Sigmoid colon (tissue), 4 donors: ENCODE measurements at regions not wholly inside any gene's neighbourhood (a gene's known extent, or its start where the extent isn't known, plus 50 kb on each side); places are given as distances from the start of the nearest gene placed in this dataset.

Experiments
- CTCF ChIP-seq, 4 experiments: fragments of 450-650 bp in 3 of 4; fragments of 200-600 bp in 1 of 4; IDR thresholded peaks; one replicate each; pipeline ENCODE4 v1.5.1; 2016 to 2019; ENCODE audit warnings: antibody characterized with exemption in 4 of 4, mild to moderate bottlenecking in 3 of 4, moderate library complexity in 2 of 4
- EP300 ChIP-seq, 4 donors: sonication (generic); formaldehyde crosslinking; IDR thresholded peaks; one replicate each; pipeline ENCODE4 v1.6.1; 2017; ENCODE audit warnings: antibody characterized with exemption in 4 of 4

- no peak for TF ChIP-seq CTCF (IDR thresholded peaks at IDR 0.05)
- no peak for TF ChIP-seq EP300 (IDR thresholded peaks at IDR 0.05)
These were observed 103.1 kb downstream of the IER5 start for GRCh38 chr1:181191494-181192040.
